Transverse colon (tissue), 4 donors: ENCODE measurements at regions not wholly inside any gene's neighbourhood (a gene's known extent, or its start where the extent isn't known, plus 50 kb on each side); places are given as distances from the start of the nearest gene placed in this dataset.

Experiments
- DNase-seq: peaks from one replicate; pipeline ENCODE4 v3.0.0-alpha.2; 2019
- H3K27ac ChIP-seq, 4 donors: fragments of 200-600 bp; sonication (generic); 2 replicates each; pipeline ENCODE4 v1.5.1; 2016 to 2018; ENCODE audit warnings: inconsistent platforms in 4 of 4
- H3K27me3 ChIP-seq: fragments of 200-600 bp; sonication (generic); 2 replicates; pipeline ENCODE4 v1.5.1; 2017; ENCODE audit warnings: inconsistent platforms
- H3K36me3 ChIP-seq, 4 donors: fragments of 200-600 bp; sonication (generic); 2 replicates each; pipeline ENCODE4 v1.5.1; 2017 to 2019; ENCODE audit warnings: inconsistent platforms in 4 of 4
- H3K4me1 ChIP-seq, 4 donors: fragments of 200-600 bp; sonication (generic); 2 replicates each; pipeline ENCODE4 v1.5.1; 2017 to 2020; ENCODE audit warnings: inconsistent platforms in 4 of 4
- H3K4me3 ChIP-seq, 4 donors: fragments of 200-600 bp; sonication (generic); 1 replicate in 1 of 4; 2 replicates in 3 of 4; pipeline versions ENCODE4 v1.5.1 to v1.6.1; 2017 to 2019; ENCODE audit warnings: inconsistent platforms in 4 of 4
- H3K9me3 ChIP-seq, 2 donors: fragments of 200-600 bp; sonication (generic); 2 replicates each; pipeline ENCODE4 v1.5.1; 2017 to 2019; ENCODE audit warnings: inconsistent platforms in 2 of 2
- CTCF ChIP-seq, 5 experiments: fragments of 200-600 bp in 3 of 5; fragments of 450-650 bp in 2 of 5; sonication (generic) in 3 of 5; IDR thresholded peaks; 1 replicate in 2 of 5; 2 replicates in 3 of 5; pipeline ENCODE4 v1.5.1; 2016 to 2017; ENCODE audit warnings: antibody characterized with exemption in 5 of 5, inconsistent platforms in 3 of 5, mild to moderate bottlenecking in 2 of 5, moderate library complexity in 1 of 5
- EP300 ChIP-seq: sonication (generic); formaldehyde crosslinking; IDR thresholded peaks from one replicate; pipeline ENCODE4 v1.6.1; 2017; ENCODE audit warnings: antibody characterized with exemption, low read depth
- POLR2A ChIP-seq: fragments of 450-650 bp; IDR thresholded peaks from one replicate; pipeline ENCODE4 v1.6.1; 2016; ENCODE audit warnings: antibody characterized with exemption, mild to moderate bottlenecking, moderate library complexity
- POLR2AphosphoS5 ChIP-seq, 3 donors: sonication (generic); formaldehyde crosslinking; IDR thresholded peaks; one replicate each; pipeline ENCODE4 v1.6.1; 2016; ENCODE audit warnings: antibody characterized with exemption in 3 of 3
- WGBS, 2 donors: methylation state at CpG; one replicate each; pipeline ENCODE4 v1.1.5; 2018; ENCODE audit warnings: low coverage in 1 of 2; 5-methylcytosine and 5-hydroxymethylcytosine counted together
- in situ Hi-C, 4 donors: fragments of 200-750 bp; cut with MboI; loops; one replicate each; pipeline versions ENCODE4 v1.15.0 to v1.15.1; 2017; ENCODE audit warnings: low sequenced_read_pairs in 3 of 4, low pct_ligation_motif_present in 1 of 4, low pct_unique_long_range_greater_than_20kb in 1 of 4
- intact Hi-C: fragments of 100-400 bp; cut with DNase I; formaldehyde crosslinking; loops from one replicate; pipeline ENCODE4 v1.15.1; 2023; ENCODE audit warnings: low total_unique reads

GRCh38 chrX:37912304-37912703 lies 64.9 kb upstream of the DYNLT3 start:
- no peaks in the 10 kb centered on the region for H3K9me3 ChIP-seq
- H3K27me3 ChIP-seq, result no peaks in the 10 kb centered on the region
- no peak for DNase-seq
- intact Hi-C loops (no loop called here), in situ Hi-C loops (no loop called here)
- no peak for TF ChIP-seq EP300
- no peak for TF ChIP-seq POLR2A
- no peak for TF ChIP-seq POLR2AphosphoS5 (IDR thresholded peaks at IDR 0.05)
- no peak for TF ChIP-seq CTCF (IDR thresholded peaks at IDR 0.05)
- no peak overlapping the region for H3K27ac ChIP-seq
- H3K4me1 ChIP-seq, result no peaks in the 10 kb centered on the region
- no peaks in the 10 kb centered on the region for H3K36me3 ChIP-seq
- H3K4me3 ChIP-seq, result no peak overlapping the region
- WGBS, 2 donors, result 65% methylated on average over 3 of the region's 3 CpGs; no CpG with 5 or more reads in 1 of the 2 donors

- H3K4me1 ChIP-seq, result no peaks in the 10 kb centered on the region
- TF ChIP-seq POLR2AphosphoS5 (IDR thresholded peaks at IDR 0.05) (no peak), EP300 (no peak), POLR2A (no peak), CTCF (IDR thresholded peaks at IDR 0.05) (no peak)
- no peak overlapping the region for H3K27ac ChIP-seq
- no peak overlapping the region for H3K4me3 ChIP-seq
- H3K9me3 ChIP-seq, result no peaks in the 10 kb centered on the region
- no peaks in the 10 kb centered on the region for H3K27me3 ChIP-seq
- in situ Hi-C loops (no loop called here), intact Hi-C loops (no loop called here)
- DNase-seq, result no peak
- H3K36me3 ChIP-seq, result no peaks in the 10 kb centered on the region
Measured at GRCh38 chrX:37912777-37913176, 65.4 kb upstream of the DYNLT3 start.

GRCh38 chrX:37918168-37918567 lies 70.8 kb upstream of the DYNLT3 start:
- Histone ChIP-seq H3K36me3 (no peaks in the 10 kb centered on the region), H3K4me1 (no peaks in the 10 kb centered on the region), H3K27ac (no peak overlapping the region), H3K4me3 (no peak overlapping the region), H3K9me3 (no peaks in the 10 kb centered on the region), H3K27me3 (no peaks in the 10 kb centered on the region)
- TF ChIP-seq CTCF (IDR thresholded peaks at IDR 0.05), result no peak
- TF ChIP-seq EP300, result no peak
- no peak for TF ChIP-seq POLR2A
- TF ChIP-seq POLR2AphosphoS5 (IDR thresholded peaks at IDR 0.05), result no peak
- intact Hi-C loops, result no loop called here
- in situ Hi-C loops, result no loop called here
- DNase-seq, result no peak

GRCh38 chrX:37918703-37919102 lies 71.3 kb upstream of the DYNLT3 start:
- no peak for DNase-seq
- intact Hi-C loops, result no loop called here
- TF ChIP-seq POLR2AphosphoS5 (IDR thresholded peaks at IDR 0.05) (no peak), CTCF (IDR thresholded peaks at IDR 0.05) (no peak), POLR2A (no peak), EP300 (no peak)
- in situ Hi-C loops, result no loop called here
- 74% methylated on average over 2 of the region's 2 CpGs; no CpG with 5 or more reads in 1 of the 2 donors for WGBS, 2 donors
- no peaks in the 10 kb centered on the region for H3K9me3 ChIP-seq
- H3K36me3 ChIP-seq, result no peaks in the 10 kb centered on the region
- no peak overlapping the region for H3K27ac ChIP-seq
- no peaks in the 10 kb centered on the region for H3K4me1 ChIP-seq
- no peak overlapping the region for H3K4me3 ChIP-seq
- H3K27me3 ChIP-seq, result no peaks in the 10 kb centered on the region
